K562 (cell line): ENCODE measurements at regions not wholly inside any gene's neighbourhood (a gene's known extent, or its start where the extent isn't known, plus 50 kb on each side); places are given as distances from the start of the nearest gene placed in this dataset.
A peak's percentile ranks its signal among the peaks of the same experiment; 100 is the strongest.

Source experiments
- ESRRB ChIP-seq: fragments of 250-450 bp; sonication (Bioruptor Pico); IDR thresholded peaks from 2 replicates; pipeline ENCODE4 v1.5.0; 2020; ENCODE audit warnings: mild to moderate bottlenecking, moderate library complexity, borderline replicate concordance
- JUND ChIP-seq, 2 experiments: IDR thresholded peaks; 2 replicates in 1 of 2; 3 replicates in 1 of 2; pipeline ENCODE4 v1.6.1; 2011; ENCODE audit warnings: borderline replicate concordance in 2 of 2, low read depth in 2 of 2, low read length in 2 of 2, improper control_type of control experiment in 1 of 2, missing biosample characterization in 1 of 2, missing genetic modification characterization in 1 of 2, missing genetic modification reagents in 1 of 2
- MYNN ChIP-seq, 2 experiments: sonication (generic); formaldehyde crosslinking in 1 of 2; IDR thresholded peaks; 2 replicates each; pipeline versions ENCODE4 v1.5.0 to v1.6.1; 2016 to 2020; ENCODE audit warnings: antibody characterized with exemption in 1 of 2, missing genetic modification reagents in 1 of 2
- NONO ChIP-seq, 2 experiments: fragments of 200-400 bp in 1 of 2; fragments of 450-650 bp in 1 of 2; formaldehyde crosslinking in 1 of 2; IDR thresholded peaks; 2 replicates each; pipeline ENCODE4 v1.6.1; 2017; ENCODE audit warnings: low read depth in 2 of 2, mild to moderate bottlenecking in 2 of 2, moderate library complexity in 2 of 2, low read length in 1 of 2
- NR4A1 ChIP-seq, 2 experiments: fragments of 250-450 bp in 1 of 2; fragments of 450-650 bp in 1 of 2; sonication (Bioruptor Pico) in 1 of 2; IDR thresholded peaks; 2 replicates each; pipeline versions ENCODE4 v1.4.0 to v1.6.1; 2016 to 2020; ENCODE audit warnings: mild to moderate bottlenecking in 2 of 2, missing compliant biosample characterization in 1 of 2, missing genetic modification characterization in 1 of 2, moderate library complexity in 1 of 2
- RAD21 ChIP-seq, 2 experiments: fragments of 250-450 bp in 1 of 2; fragments of 450-650 bp in 1 of 2; sonication (Bioruptor Pico) in 1 of 2; formaldehyde crosslinking in 1 of 2; IDR thresholded peaks in 1 of 2; conservative IDR thresholded peaks in 1 of 2; 2 replicates each; pipeline versions ENCODE4 v1.4.0 to v1.8.0; 2020 to 2022; ENCODE audit warnings: mild to moderate bottlenecking in 2 of 2, moderate library complexity in 1 of 2
- ZFP36 ChIP-seq: fragments of 150-350 bp; IDR thresholded peaks from 2 replicates; pipeline ENCODE4 v1.6.1; 2018; ENCODE audit warnings: low read length, low read depth; ENCODE audit not compliant: partially characterized antibody
- ZNF408 ChIP-seq: fragments of 250-450 bp; sonication (Bioruptor Pico); IDR thresholded peaks from 2 replicates; pipeline ENCODE4 v1.4.0; 2020; ENCODE audit warnings: low read depth, mild to moderate bottlenecking, moderate library complexity
- ZNF431 ChIP-seq: sonication (generic); formaldehyde crosslinking; IDR thresholded peaks from 2 replicates; pipeline ENCODE4 v1.8.0; 2022; ENCODE audit warnings: mild to moderate bottlenecking, missing genetic modification reagents
- TF ChIP-seq, protein P1 (sequence below), 3 experiments: fragments of 200-800 bp in 1 of 3; fragments of 250-450 bp in 1 of 3; fragments of 450-650 bp in 1 of 3; sonication (Bioruptor Pico) in 1 of 3; sonication (Bioruptor generic) in 1 of 3; formaldehyde crosslinking in 1 of 3; IDR thresholded peaks; 2 replicates each; pipeline versions ENCODE4 v1.6.1 to v1.8.0; 2016 to 2022; ENCODE audit warnings: mild to moderate bottlenecking in 2 of 3, missing genetic modification characterization in 2 of 3, missing compliant biosample characterization in 1 of 3, moderate library complexity in 1 of 3
- TF ChIP-seq, protein P2 (sequence below): fragments of 250-450 bp; sonication (Bioruptor Pico); IDR thresholded peaks from 2 replicates; pipeline ENCODE4 v1.9.0; 2021; ENCODE audit warnings: mild to moderate bottlenecking

DNA sequence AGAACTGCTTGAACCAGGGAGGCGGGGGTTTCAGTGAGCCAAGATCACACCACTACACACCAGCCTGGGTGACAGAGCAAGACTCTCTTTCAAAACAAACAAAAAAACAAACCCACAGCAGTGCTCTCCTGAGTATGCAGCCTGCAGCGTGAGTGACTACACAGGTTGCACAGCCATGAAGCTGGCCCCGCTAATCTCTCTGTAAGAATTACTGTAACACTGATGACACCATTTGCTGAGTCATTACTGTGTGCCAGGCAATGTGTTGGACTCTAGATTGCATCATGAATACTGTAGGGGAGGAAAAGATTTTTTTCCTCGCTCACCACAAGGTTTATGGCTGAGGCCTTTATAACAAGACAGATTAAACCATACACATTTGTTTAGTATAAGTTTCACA is 118.6 kb upstream of the ATP8B1 start (continued):
- peak; percentile 87 for TF ChIP-seq JUND (IDR thresholded peaks at IDR 0.05; ENCODE audit: borderline replicate concordance, low read depth, low read length)
- TF ChIP-seq JUND (tag; IDR thresholded peaks at IDR 0.05; ENCODE audit: borderline replicate concordance, low read depth, low read length): peak; percentile 89
- TF ChIP-seq NR4A1 (CRISPR knock-in tag; IDR thresholded peaks at IDR 0.05): no peak
- TF ChIP-seq NR4A1 (tag; IDR thresholded peaks at IDR 0.05): no peak
- TF ChIP-seq ZFP36: no peak
- TF ChIP-seq RAD21 (CRISPR knock-in tag; conservative IDR thresholded peaks at IDR 0.05 in 1 of 2, IDR thresholded peaks at IDR 0.05 in 1 of 2): peak in 1 of 2 experiments; percentile 4; a peak in 1 of 4 replicates
- TF ChIP-seq, protein P1, sequence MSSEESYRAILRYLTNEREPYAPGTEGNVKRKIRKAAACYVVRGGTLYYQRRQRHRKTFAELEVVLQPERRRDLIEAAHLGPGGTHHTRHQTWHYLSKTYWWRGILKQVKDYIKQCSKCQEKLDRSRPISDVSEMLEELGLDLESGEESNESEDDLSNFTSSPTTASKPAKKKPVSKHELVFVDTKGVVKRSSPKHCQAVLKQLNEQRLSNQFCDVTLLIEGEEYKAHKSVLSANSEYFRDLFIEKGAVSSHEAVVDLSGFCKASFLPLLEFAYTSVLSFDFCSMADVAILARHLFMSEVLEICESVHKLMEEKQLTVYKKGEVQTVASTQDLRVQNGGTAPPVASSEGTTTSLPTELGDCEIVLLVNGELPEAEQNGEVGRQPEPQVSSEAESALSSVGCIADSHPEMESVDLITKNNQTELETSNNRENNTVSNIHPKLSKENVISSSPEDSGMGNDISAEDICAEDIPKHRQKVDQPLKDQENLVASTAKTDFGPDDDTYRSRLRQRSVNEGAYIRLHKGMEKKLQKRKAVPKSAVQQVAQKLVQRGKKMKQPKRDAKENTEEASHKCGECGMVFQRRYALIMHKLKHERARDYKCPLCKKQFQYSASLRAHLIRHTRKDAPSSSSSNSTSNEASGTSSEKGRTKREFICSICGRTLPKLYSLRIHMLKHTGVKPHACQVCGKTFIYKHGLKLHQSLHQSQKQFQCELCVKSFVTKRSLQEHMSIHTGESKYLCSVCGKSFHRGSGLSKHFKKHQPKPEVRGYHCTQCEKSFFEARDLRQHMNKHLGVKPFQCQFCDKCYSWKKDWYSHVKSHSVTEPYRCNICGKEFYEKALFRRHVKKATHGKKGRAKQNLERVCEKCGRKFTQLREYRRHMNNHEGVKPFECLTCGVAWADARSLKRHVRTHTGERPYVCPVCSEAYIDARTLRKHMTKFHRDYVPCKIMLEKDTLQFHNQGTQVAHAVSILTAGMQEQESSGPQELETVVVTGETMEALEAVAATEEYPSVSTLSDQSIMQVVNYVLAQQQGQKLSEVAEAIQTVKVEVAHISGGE (CRISPR knock-in tag; IDR thresholded peaks at IDR 0.05): no peak
- TF ChIP-seq, protein P2, sequence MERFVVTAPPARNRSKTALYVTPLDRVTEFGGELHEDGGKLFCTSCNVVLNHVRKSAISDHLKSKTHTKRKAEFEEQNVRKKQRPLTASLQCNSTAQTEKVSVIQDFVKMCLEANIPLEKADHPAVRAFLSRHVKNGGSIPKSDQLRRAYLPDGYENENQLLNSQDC (CRISPR knock-in tag): no peak
- no peak for TF ChIP-seq ESRRB
- no peak for TF ChIP-seq MYNN (IDR thresholded peaks at IDR 0.05)
- TF ChIP-seq MYNN (CRISPR knock-in tag; IDR thresholded peaks at IDR 0.05): no peak
- TF ChIP-seq ZNF408 (CRISPR knock-in tag): no peak
- no peak for TF ChIP-seq NONO (IDR thresholded peaks at IDR 0.05; ENCODE audit: low read depth in 2 of 2, low read length in 1 of 2)
- TF ChIP-seq ZNF431: no peak
